Ovary (tissue), 7 donors: ENCODE measurements at regions not wholly inside any gene's neighbourhood (a gene's known extent, or its start where the extent isn't known, plus 50 kb on each side); places are given as distances from the start of the nearest gene placed in this dataset.

Experiments used
- DNase-seq, 5 donors: peaks; one replicate each; pipeline ENCODE4 v3.0.0-alpha.2; 2019 to 2020
- H3K27ac ChIP-seq, 2 donors: fragments of 200-600 bp; one replicate each; pipeline versions ENCODE4 v1.5.1 to v1.8.0; 2019 to 2022
- H3K27me3 ChIP-seq: fragments of 200-600 bp; one replicate; pipeline ENCODE4 v1.8.0; 2022
- H3K36me3 ChIP-seq: fragments of 200-600 bp; sonication (generic); one replicate; pipeline ENCODE4 v1.5.1; 2019
- H3K4me1 ChIP-seq: one replicate; pipeline ENCODE4 v1.8.1; 2013; ENCODE audit warnings: mild to moderate bottlenecking, moderate library complexity; ENCODE audit not compliant: insufficient read depth
- H3K4me3 ChIP-seq: fragments of 200-600 bp; sonication (generic); one replicate; pipeline ENCODE4 v1.5.1; 2017
- H3K9me3 ChIP-seq, 2 donors: fragments of 200-600 bp in 1 of 2; sonication (generic) in 1 of 2; one replicate each; pipeline versions ENCODE4 v1.5.1 to v1.8.1; 2013 to 2019; ENCODE audit warnings: mild to moderate bottlenecking in 1 of 2, moderate library complexity in 1 of 2
- CTCF ChIP-seq, 3 donors: fragments of 450-650 bp in 2 of 3; fragments of 200-600 bp in 1 of 3; IDR thresholded peaks; one replicate each; pipeline versions ENCODE4 v1.5.1 to v1.8.0; 2016 to 2022; ENCODE audit warnings: antibody characterized with exemption in 3 of 3, mild to moderate bottlenecking in 1 of 3
- EP300 ChIP-seq: sonication (generic); formaldehyde crosslinking; IDR thresholded peaks from one replicate; pipeline ENCODE4 v1.6.1; 2017; ENCODE audit warnings: antibody characterized with exemption
- POLR2A ChIP-seq: fragments of 450-650 bp; IDR thresholded peaks from one replicate; pipeline ENCODE4 v1.6.1; 2017; ENCODE audit warnings: antibody characterized with exemption, mild to moderate bottlenecking, moderate library complexity
- WGBS, 3 donors: extraction: QIAGEN DNeasy Blood & Tissue Kit in 1 of 3; methylation state at CpG; one replicate each; pipeline versions ENCODE4 v1.1.5 to v1.1.7; 2013 to 2017; 5-methylcytosine and 5-hydroxymethylcytosine counted together
- intact Hi-C, 4 donors: fragments of 100-400 bp; cut with DNase I; formaldehyde crosslinking; loops; one replicate each; pipeline versions ENCODE4 v1.11.0 to v1.15.1; 2022 to 2023
- donor health status: DM: no; HTN: no; CAD: no; lungs with moderate emphysema.
- donor health status: DM: no; HTN: no; CAD: no.
- donor health status: Bipolar disorder and iron deficiency.
- donor health status: DM: no; HTN: no; CAD: no.
- donor health status: DM: yes; HTN: yes; CAD: no.

GRCh38 chr4:20570981-20571715 is 129.1 kb upstream of the PACRGL start:
- intact Hi-C loops, result no loop called here
- Histone ChIP-seq H3K27me3 (no peaks in the 10 kb centered on the region), H3K4me1 (no peaks in the 10 kb centered on the region), H3K36me3 (no peaks in the 10 kb centered on the region), H3K27ac (no peak overlapping the region), H3K9me3 (no peaks in the 10 kb centered on the region), H3K4me3 (no peak overlapping the region)
- DNase-seq, result no peak
- TF ChIP-seq POLR2A (no peak), CTCF (IDR thresholded peaks at IDR 0.05) (no peak), EP300 (no peak)
- 57 to 82% (median 62%) methylated on average over 2 of the region's 2 CpGs for WGBS, 3 donors

GRCh38 chr4:20572976-20573375 is 127.3 kb upstream of the PACRGL start:
- no peaks in the 10 kb centered on the region for H3K9me3 ChIP-seq
- WGBS, 3 donors, result 92 to 94% (median 93%) methylated on average over 8 of the region's 8 CpGs
- TF ChIP-seq POLR2A (no peak), CTCF (IDR thresholded peaks at IDR 0.05) (no peak), EP300 (no peak)
- no peak for DNase-seq
- no peak overlapping the region for H3K4me3 ChIP-seq
- H3K27me3 ChIP-seq, result no peaks in the 10 kb centered on the region
- no peaks in the 10 kb centered on the region for H3K36me3 ChIP-seq
- intact Hi-C loops, result no loop called here
- H3K4me1 ChIP-seq, result no peaks in the 10 kb centered on the region
- H3K27ac ChIP-seq, result no peak overlapping the region

- H3K27ac ChIP-seq, result no peak overlapping the region
- no peaks in the 10 kb centered on the region for H3K9me3 ChIP-seq
- H3K36me3 ChIP-seq, result no peaks in the 10 kb centered on the region
- no peak overlapping the region for H3K4me3 ChIP-seq
- 8 to 47% (median 10%) methylated on average over 1 of the region's 1 CpG for WGBS, 3 donors
- H3K27me3 ChIP-seq, result no peaks in the 10 kb centered on the region
- no peaks in the 10 kb centered on the region for H3K4me1 ChIP-seq
- intact Hi-C loops, result no loop called here
- DNase-seq, result no peak
- TF ChIP-seq EP300 (no peak), POLR2A (no peak), CTCF (IDR thresholded peaks at IDR 0.05) (no peak)
Measured at GRCh38 chr4:20574986-20575385, 125.3 kb upstream of the PACRGL start.

- 30 to 52% (median 45%) methylated on average over 5 of the region's 5 CpGs for WGBS, 3 donors
- TF ChIP-seq POLR2A (no peak), EP300 (no peak), CTCF (IDR thresholded peaks at IDR 0.05) (no peak)
- no peak for DNase-seq
- H3K4me3 ChIP-seq, result no peak overlapping the region
- no peaks in the 10 kb centered on the region for H3K9me3 ChIP-seq
- no peak overlapping the region for H3K27ac ChIP-seq
- H3K36me3 ChIP-seq, result no peaks in the 10 kb centered on the region
- H3K27me3 ChIP-seq, result no peaks in the 10 kb centered on the region
- intact Hi-C loops, result no loop called here
- H3K4me1 ChIP-seq, result no peaks in the 10 kb centered on the region
Measured at GRCh38 chr4:20575486-20575885, 124.8 kb upstream of the PACRGL start.
